Natural killer cell (primary cell): ENCODE measurements at regions not wholly inside any gene's neighbourhood (a gene's known extent, or its start where the extent isn't known, plus 50 kb on each side); places are given as distances from the start of the nearest gene placed in this dataset.

Source experiments
- ATAC-seq, 3 donors: fragments of 150-1000 bp in 2 of 3; fragments of 200-7000 bp in 1 of 3; cut with Tn5 transposase; 1 replicate in 1 of 3; 2 replicates in 2 of 3; pipeline ENCODE4 v1.10.0; 2021; ENCODE audit warnings: mild to moderate bottlenecking in 2 of 3, moderate library complexity in 2 of 3
- DNase-seq, 2 donors: peaks; one replicate each; pipeline versions ENCODE4 v3.0.0 to v3.0.0-alpha.2; 2013 to 2021; ENCODE audit warnings: mixed read lengths in 1 of 2
- H3K27ac ChIP-seq: one replicate; pipeline ENCODE4 v1.5.1; 2013; ENCODE audit warnings: mild to moderate bottlenecking, low read length
- H3K27me3 ChIP-seq: one replicate; pipeline ENCODE4 v1.6.1; 2013; ENCODE audit warnings: low read length; ENCODE audit not compliant: control insufficient read depth, insufficient read depth
- H3K36me3 ChIP-seq: one replicate; pipeline ENCODE4 v1.6.1; 2013; ENCODE audit warnings: low read length; ENCODE audit not compliant: control insufficient read depth, insufficient read depth
- H3K4me1 ChIP-seq: one replicate; pipeline ENCODE4 v1.6.1; 2013; ENCODE audit warnings: low read length; ENCODE audit not compliant: control insufficient read depth, insufficient read depth
- H3K4me3 ChIP-seq: one replicate; pipeline ENCODE4 v1.5.1; 2013; ENCODE audit warnings: low read length
- H3K9me3 ChIP-seq: one replicate; pipeline ENCODE4 v1.6.1; 2013; ENCODE audit warnings: low read length; ENCODE audit not compliant: control insufficient read depth, insufficient read depth
- H3K27ac Mint-ChIP-seq, 2 donors: one replicate each; pipeline ENCODE4 v1.8.0; 2022; ENCODE audit warnings: mild to moderate bottlenecking in 2 of 2, mixed read lengths in 2 of 2, moderate library complexity in 1 of 2
- H3K27me3 Mint-ChIP-seq, 2 donors: one replicate each; pipeline ENCODE4 v1.8.0; 2022; ENCODE audit warnings: low read depth in 2 of 2, mixed read lengths in 2 of 2
- H3K36me3 Mint-ChIP-seq: one replicate; pipeline ENCODE4 v1.8.0; 2022; ENCODE audit warnings: mixed read lengths
- H3K4me1 Mint-ChIP-seq, 2 donors: one replicate each; pipeline ENCODE4 v1.8.0; 2022; ENCODE audit warnings: mixed read lengths in 2 of 2
- H3K4me3 Mint-ChIP-seq: one replicate; pipeline ENCODE4 v1.8.0; 2022; ENCODE audit warnings: mild to moderate bottlenecking, moderate library complexity, mixed read lengths
- H3K9me3 Mint-ChIP-seq, 2 donors: one replicate each; pipeline ENCODE4 v1.8.0; 2022; ENCODE audit warnings: mixed read lengths in 2 of 2
- WGBS: methylation state at CpG from one replicate; pipeline ENCODE4 v1.1.7; 2013; ENCODE audit warnings: missing lambda C conversion rate; ENCODE audit not compliant: insufficient coverage; 5-methylcytosine and 5-hydroxymethylcytosine counted together
- intact Hi-C: fragments of 100-400 bp; cut with micrococcal nuclease; formaldehyde crosslinking; loops from one replicate; pipeline ENCODE4 v1.14.2; 2022
- TF ChIP-seq, protein P1 (sequence below): fragments of 200-600 bp; IDR thresholded peaks from one replicate; pipeline ENCODE4 v1.8.0; 2022; ENCODE audit warnings: antibody characterized with exemption

DNA sequence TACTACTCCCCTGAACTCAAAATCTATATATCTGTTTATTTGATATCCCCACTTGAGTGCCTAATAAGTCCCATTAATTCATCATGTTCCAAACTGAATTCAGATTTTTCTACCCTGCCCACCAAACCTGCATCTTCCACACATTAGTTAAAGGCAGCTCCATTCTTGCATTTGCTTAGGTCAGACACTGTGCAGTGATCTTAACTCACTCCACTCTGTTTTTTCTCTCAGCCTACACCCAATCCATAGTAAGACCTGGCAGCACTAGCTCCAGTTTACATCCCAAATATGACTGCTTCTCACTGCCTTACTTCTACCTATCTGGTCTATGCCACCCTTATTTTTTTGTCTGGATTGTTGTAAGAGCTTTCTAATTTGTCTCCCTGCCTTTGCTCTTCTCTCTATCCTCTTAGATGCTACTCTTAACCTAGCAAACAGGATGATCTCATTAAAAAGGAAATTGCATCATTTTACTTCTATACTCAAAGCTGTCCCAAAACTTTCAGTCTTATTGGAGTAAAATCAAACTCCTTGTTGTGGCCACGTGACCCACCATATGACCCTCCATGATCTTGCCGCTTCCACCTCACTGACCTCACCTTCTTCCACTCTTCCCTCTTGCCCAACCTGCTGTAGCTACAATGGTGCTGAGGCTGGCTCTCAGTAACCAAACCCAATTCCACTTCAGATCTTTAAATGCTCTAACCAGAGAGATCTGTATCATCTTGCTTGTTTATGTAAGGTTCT, 274.9 kb upstream of the FANCL start:
- H3K9me3 ChIP-seq, result no peaks in the 10 kb centered on the region
- ATAC-seq (no peak), DNase-seq (no peak)
- H3K27me3 Mint-ChIP-seq, result no peaks in the 10 kb centered on the region
- intact Hi-C loops, result no loop called here
- H3K27ac Mint-ChIP-seq, result no peak overlapping the region
- no peaks in the 10 kb centered on the region for H3K9me3 Mint-ChIP-seq
- H3K36me3 ChIP-seq, result no peaks in the 10 kb centered on the region
- H3K27me3 ChIP-seq, result no peaks in the 10 kb centered on the region
- no peak overlapping the region for H3K4me3 Mint-ChIP-seq
- no peak overlapping the region for H3K27ac ChIP-seq
- H3K4me1 Mint-ChIP-seq, result no peaks in the 10 kb centered on the region
- 100% methylated on average over 2 of the region's 2 CpGs for WGBS
- no peak overlapping the region for H3K4me3 ChIP-seq
- TF ChIP-seq, protein P1, sequence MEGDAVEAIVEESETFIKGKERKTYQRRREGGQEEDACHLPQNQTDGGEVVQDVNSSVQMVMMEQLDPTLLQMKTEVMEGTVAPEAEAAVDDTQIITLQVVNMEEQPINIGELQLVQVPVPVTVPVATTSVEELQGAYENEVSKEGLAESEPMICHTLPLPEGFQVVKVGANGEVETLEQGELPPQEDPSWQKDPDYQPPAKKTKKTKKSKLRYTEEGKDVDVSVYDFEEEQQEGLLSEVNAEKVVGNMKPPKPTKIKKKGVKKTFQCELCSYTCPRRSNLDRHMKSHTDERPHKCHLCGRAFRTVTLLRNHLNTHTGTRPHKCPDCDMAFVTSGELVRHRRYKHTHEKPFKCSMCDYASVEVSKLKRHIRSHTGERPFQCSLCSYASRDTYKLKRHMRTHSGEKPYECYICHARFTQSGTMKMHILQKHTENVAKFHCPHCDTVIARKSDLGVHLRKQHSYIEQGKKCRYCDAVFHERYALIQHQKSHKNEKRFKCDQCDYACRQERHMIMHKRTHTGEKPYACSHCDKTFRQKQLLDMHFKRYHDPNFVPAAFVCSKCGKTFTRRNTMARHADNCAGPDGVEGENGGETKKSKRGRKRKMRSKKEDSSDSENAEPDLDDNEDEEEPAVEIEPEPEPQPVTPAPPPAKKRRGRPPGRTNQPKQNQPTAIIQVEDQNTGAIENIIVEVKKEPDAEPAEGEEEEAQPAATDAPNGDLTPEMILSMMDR, result no peak
- no peaks in the 10 kb centered on the region for H3K4me1 ChIP-seq
- no peaks in the 10 kb centered on the region for H3K36me3 Mint-ChIP-seq

DNA sequence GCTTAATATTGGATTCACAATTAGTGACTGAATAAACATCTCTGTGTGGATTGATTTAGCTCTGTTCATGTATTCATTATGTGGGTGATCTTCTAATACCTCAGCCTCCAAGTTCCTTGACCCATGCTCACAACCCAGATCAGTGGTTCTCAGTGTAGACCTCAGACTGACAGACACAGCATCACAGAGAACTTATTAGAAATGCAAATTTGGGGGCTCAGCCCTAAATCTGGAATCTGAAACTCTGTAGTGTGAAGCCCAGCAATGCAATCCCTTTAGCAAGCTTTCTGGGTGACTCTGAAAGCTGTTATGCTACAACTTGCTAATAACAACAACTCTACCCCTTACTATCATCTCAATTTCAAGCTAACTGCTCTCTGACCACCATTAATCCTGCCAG, 273.1 kb upstream of the FANCL start:
- no peaks in the 10 kb centered on the region for H3K27me3 ChIP-seq
- Mint-ChIP-seq H3K27me3 (no peaks in the 10 kb centered on the region), H3K27ac (no peak overlapping the region), H3K36me3 (no peaks in the 10 kb centered on the region), H3K4me1 (no peaks in the 10 kb centered on the region), H3K4me3 (no peak overlapping the region), H3K9me3 (peaks cover 0 to 2% of the 10 kb centered on the region in 2 donors)
- no peak overlapping the region for H3K27ac ChIP-seq
- H3K4me1 ChIP-seq, result no peaks in the 10 kb centered on the region
- no peaks in the 10 kb centered on the region for H3K36me3 ChIP-seq
- TF ChIP-seq, protein P1, result no peak
- no peak overlapping the region for H3K4me3 ChIP-seq
- intact Hi-C loops, result no loop called here
- H3K9me3 ChIP-seq, result no peaks in the 10 kb centered on the region
- no peak for ATAC-seq
- no peak for DNase-seq

DNA sequence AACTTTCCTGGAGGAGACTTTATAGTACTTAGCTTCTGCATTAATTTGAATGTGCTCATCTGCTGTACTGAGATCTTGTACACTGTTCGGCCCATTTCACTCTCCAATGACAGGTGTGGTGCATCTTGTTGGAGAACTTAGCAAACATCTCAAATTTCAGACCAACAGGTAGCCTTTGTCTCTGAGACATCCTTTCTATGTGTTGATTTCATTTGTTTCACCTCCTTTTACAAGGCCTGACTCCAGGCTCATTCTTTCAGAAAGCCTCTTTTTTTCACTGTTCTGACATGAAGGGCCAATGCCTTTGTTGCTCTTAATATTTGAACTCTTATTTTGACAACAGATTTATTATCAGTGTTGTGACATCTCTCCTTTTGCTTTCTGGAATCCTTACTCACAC, 271.8 kb upstream of the FANCL start:
- Histone ChIP-seq H3K9me3 (no peaks in the 10 kb centered on the region), H3K4me3 (no peak overlapping the region), H3K27ac (no peak overlapping the region), H3K36me3 (no peaks in the 10 kb centered on the region), H3K4me1 (no peaks in the 10 kb centered on the region), H3K27me3 (no peaks in the 10 kb centered on the region)
- Mint-ChIP-seq H3K9me3 (peaks cover 0 to 2% of the 10 kb centered on the region in 2 donors), H3K27me3 (no peaks in the 10 kb centered on the region), H3K4me3 (no peak overlapping the region), H3K27ac (no peak overlapping the region), H3K36me3 (no peaks in the 10 kb centered on the region), H3K4me1 (no peaks in the 10 kb centered on the region)
- DNase-seq (no peak), ATAC-seq (no peak)
- WGBS, result 100% methylated on average over 1 of the region's 1 CpG
- TF ChIP-seq, protein P1, result no peak
- intact Hi-C loops, result no loop called here

DNA sequence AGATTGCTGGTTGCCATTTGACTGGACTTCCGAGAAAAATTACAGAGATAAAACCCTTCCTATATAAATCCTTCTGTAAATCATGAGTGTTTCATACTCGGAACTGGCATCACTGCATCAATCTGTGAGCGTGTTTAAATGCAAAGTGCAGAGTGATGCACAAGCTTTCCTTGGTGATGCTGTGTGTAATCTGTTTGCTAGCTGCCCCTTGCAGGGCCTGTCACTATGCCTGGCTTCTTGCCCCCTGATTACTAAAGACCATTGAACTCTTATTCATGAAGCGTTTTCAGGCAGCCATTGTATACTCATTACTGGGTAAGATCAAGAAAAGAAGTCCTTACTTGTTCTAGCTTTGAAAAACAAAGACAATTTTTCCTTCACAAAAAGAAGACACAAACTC, 266.9 kb upstream of the FANCL start:
- DNase-seq (no peak), ATAC-seq (no peak)
- Histone ChIP-seq H3K4me3 (no peak overlapping the region), H3K27ac (no peak overlapping the region), H3K4me1 (no peaks in the 10 kb centered on the region), H3K9me3 (no peaks in the 10 kb centered on the region), H3K27me3 (no peaks in the 10 kb centered on the region), H3K36me3 (no peaks in the 10 kb centered on the region)
- no peaks in the 10 kb centered on the region for H3K27me3 Mint-ChIP-seq
- H3K27ac Mint-ChIP-seq, result no peak overlapping the region
- H3K9me3 Mint-ChIP-seq, result peaks cover 0 to 2% of the 10 kb centered on the region in 2 donors
- TF ChIP-seq, protein P1, result no peak
- intact Hi-C loops, result no loop called here
- H3K4me3 Mint-ChIP-seq, result no peak overlapping the region
- H3K36me3 Mint-ChIP-seq, result no peaks in the 10 kb centered on the region
- H3K4me1 Mint-ChIP-seq, result no peaks in the 10 kb centered on the region
- 90% methylated on average over 4 of the region's 4 CpGs for WGBS
